B cell (primary cell): ENCODE measurements at regions not wholly inside any gene's neighbourhood (a gene's known extent, or its start where the extent isn't known, plus 50 kb on each side); places are given as distances from the start of the nearest gene placed in this dataset.

Experiments
- ATAC-seq: fragments of 200-7000 bp; cut with Tn5 transposase; one replicate; pipeline ENCODE4 v1.10.0; 2021; ENCODE audit warnings: low read depth, mild to moderate bottlenecking, moderate number of reproducible peaks, moderate library complexity
- CTCF ChIA-PET: fragments of 350-600 bp; sonication (Branson Sonifier 250); formaldehyde crosslinking; loops from one replicate; lab custom pipeline; 2021; ENCODE audit warnings: antibody characterized with exemption, inconsistent platforms; lab: Charles Lee
- POLR2A ChIA-PET: fragments of 350-600 bp; sonication (Branson Sonifier 250); formaldehyde crosslinking; loops from one replicate; lab custom pipeline; 2021; ENCODE audit warnings: antibody characterized with exemption; lab: Charles Lee
- DNase-seq: peaks from one replicate; pipeline ENCODE4 v3.0.0; 2013
- H2AFZ ChIP-seq: 2 replicates; pipeline ENCODE4 v1.6.1; 2012; ENCODE audit warnings: mild to moderate bottlenecking, low read depth, low read length; ENCODE audit not compliant: insufficient read depth, poor library complexity, severe bottlenecking
- H3K27ac ChIP-seq, 2 donors: 1 replicate in 1 of 2; 2 replicates in 1 of 2; pipeline ENCODE4 v1.5.1; 2012 to 2013; ENCODE audit warnings: low read length in 2 of 2, mild to moderate bottlenecking in 2 of 2, moderate library complexity in 1 of 2
- H3K27me3 ChIP-seq, 4 experiments: fragments of 200-600 bp in 1 of 4; sonication (generic) in 1 of 4; replicated peaks in 1 of 4; 1 replicate in 2 of 4; 2 replicates in 2 of 4; pipeline versions ENCODE4 v1.6.1 to v1.7.0; 2013 to 2016; ENCODE audit warnings: low read length in 3 of 4, mild to moderate bottlenecking in 2 of 4, mixed read lengths in 1 of 4, moderate library complexity in 1 of 4; ENCODE audit not compliant: insufficient read depth in 4 of 4, control insufficient read depth in 3 of 4; ENCODE audit errors: control extremely low read depth in 1 of 4
- H3K36me3 ChIP-seq, 2 experiments: replicated peaks in 1 of 2; 1 replicate in 1 of 2; 2 replicates in 1 of 2; pipeline versions ENCODE4 v1.6.1 to v1.7.1; 2013; ENCODE audit warnings: low read length in 1 of 2; ENCODE audit not compliant: insufficient read depth in 2 of 2, control insufficient read depth in 1 of 2; ENCODE audit errors: control extremely low read depth in 1 of 2, extremely low read depth in 1 of 2
- H3K4me1 ChIP-seq, 2 donors: fragments of 200-600 bp in 1 of 2; sonication (generic) in 1 of 2; 1 replicate in 1 of 2; 2 replicates in 1 of 2; pipeline versions ENCODE4 v1.5.1 to v1.6.1; 2013 to 2017; ENCODE audit warnings: low read length in 2 of 2; ENCODE audit not compliant: control insufficient read depth in 2 of 2, insufficient read depth in 2 of 2
- H3K4me2 ChIP-seq: replicated peaks from 2 replicates; pipeline ENCODE3; 2012; ENCODE audit warnings: mild to moderate bottlenecking, low read depth, low read length; ENCODE audit not compliant: poor library complexity, severe bottlenecking
- H3K4me3 ChIP-seq, 5 experiments: fragments of 200-600 bp in 1 of 5; sonication (generic) in 1 of 5; 1 replicate in 3 of 5; 2 replicates in 2 of 5; pipeline versions ENCODE4 v1.5.1 to v1.7.0; 2011 to 2016; ENCODE audit warnings: low read length in 4 of 5, mild to moderate bottlenecking in 4 of 5, low read depth in 2 of 5, control low read depth in 1 of 5, moderate library complexity in 1 of 5; ENCODE audit not compliant: insufficient read depth in 1 of 5; ENCODE audit errors: control extremely low read depth in 1 of 5, extremely low read depth in 1 of 5
- H3K79me2 ChIP-seq: fragments of 200-600 bp; sonication (generic); one replicate; pipeline ENCODE4 v1.6.0; 2016; ENCODE audit warnings: low read length; ENCODE audit not compliant: control insufficient read depth, insufficient read depth
- H3K9ac ChIP-seq: fragments of 200-600 bp; sonication (generic); 2 replicates; pipeline ENCODE4 v1.6.1; 2017; ENCODE audit warnings: mild to moderate bottlenecking, low read length, moderate library complexity
- H3K9me3 ChIP-seq, 3 donors: one replicate each; pipeline versions ENCODE4 v1.6.1 to v1.7.1; 2013; ENCODE audit warnings: low read length in 2 of 3; ENCODE audit not compliant: control insufficient read depth in 2 of 3, insufficient read depth in 1 of 3; ENCODE audit errors: control extremely low read depth in 1 of 3
- H4K20me1 ChIP-seq: 2 replicates; pipeline ENCODE4 v1.6.0; 2012; ENCODE audit warnings: mild to moderate bottlenecking, low read length; ENCODE audit not compliant: insufficient read depth, control insufficient read depth, poor library complexity, severe bottlenecking
- H3K27ac Mint-ChIP-seq: one replicate; pipeline ENCODE4 v1.8.0; 2021; ENCODE audit warnings: mixed read lengths
- H3K27me3 Mint-ChIP-seq: one replicate; pipeline ENCODE4 v1.8.0; 2021; ENCODE audit warnings: mixed read lengths
- H3K4me1 Mint-ChIP-seq: one replicate; pipeline ENCODE4 v1.8.0; 2021; ENCODE audit warnings: mixed read lengths
- H3K4me3 Mint-ChIP-seq: one replicate; pipeline ENCODE4 v1.8.0; 2021; ENCODE audit warnings: mixed read lengths
- H3K9me3 Mint-ChIP-seq: one replicate; pipeline ENCODE4 v1.8.0; 2022; ENCODE audit warnings: mixed read lengths; ENCODE audit not compliant: insufficient read depth
- CTCF ChIP-seq: fragments of 200-600 bp; IDR thresholded peaks from one replicate; pipeline ENCODE4 v1.8.0; 2022; ENCODE audit warnings: antibody characterized with exemption, mild to moderate bottlenecking
- EZH2 ChIP-seq: IDR thresholded peaks from 2 replicates; pipeline ENCODE4 v1.6.1; 2012; ENCODE audit warnings: borderline replicate concordance, low read depth, mild to moderate bottlenecking, moderate library complexity, low read length; ENCODE audit not compliant: insufficient read depth, poor library complexity, severe bottlenecking
- WGBS: methylation state at CpG from one replicate; pipeline ENCODE4 v1.1.5; 2013; ENCODE audit warnings: missing lambda C conversion rate; ENCODE audit not compliant: insufficient coverage; 5-methylcytosine and 5-hydroxymethylcytosine counted together
- intact Hi-C: fragments of 100-400 bp; cut with micrococcal nuclease; formaldehyde crosslinking; loops from one replicate; pipeline ENCODE4 v1.10.0; 2022

GRCh38 chr20:41870869-41871462 lies 252.8 kb upstream of the CHD6 start:
- TF ChIP-seq CTCF (no peak), EZH2 (no peak)
- Histone ChIP-seq H4K20me1 (no peaks in the 10 kb centered on the region), H3K4me3 (no peak overlapping the region), H3K9me3 (peaks cover 0 to 1% (median 0%) of the 10 kb centered on the region in 3 donors), H3K27ac (no peak overlapping the region), H2AFZ (no peak overlapping the region), H3K27me3 (no peaks in the 10 kb centered on the region), H3K36me3 (no peaks in the 10 kb centered on the region), H3K9ac (no peak overlapping the region), H3K79me2 (no peaks in the 10 kb centered on the region), H3K4me1 (no peaks in the 10 kb centered on the region), H3K4me2 (no peak overlapping the region)
- no peak overlapping the region for H3K27ac Mint-ChIP-seq
- CTCF ChIA-PET = no interaction called here
- no peak overlapping the region for H3K4me3 Mint-ChIP-seq
- intact Hi-C loops = no loop called here
- no peak for ATAC-seq
- H3K9me3 Mint-ChIP-seq = no peaks in the 10 kb centered on the region
- DNase-seq = no peak
- H3K4me1 Mint-ChIP-seq = no peaks in the 10 kb centered on the region
- POLR2A ChIA-PET = no interaction called here
- peaks cover 6% of the 10 kb centered on the region for H3K27me3 Mint-ChIP-seq
- 87% methylated on average over 2 of the region's 3 CpGs for WGBS

GRCh38 chr20:41869261-41869660 lies 251.1 kb upstream of the CHD6 start:
- H3K4me3 ChIP-seq = no peak overlapping the region
- no peaks in the 10 kb centered on the region for H3K79me2 ChIP-seq
- Mint-ChIP-seq H3K4me1 (no peaks in the 10 kb centered on the region), H3K4me3 (no peak overlapping the region), H3K9me3 (no peaks in the 10 kb centered on the region), H3K27me3 (peaks cover 6% of the 10 kb centered on the region), H3K27ac (no peak overlapping the region)
- no peak for DNase-seq
- no peaks in the 10 kb centered on the region for H3K4me1 ChIP-seq
- no peak overlapping the region for H3K4me2 ChIP-seq
- no peak for ATAC-seq
- no peaks in the 10 kb centered on the region for H3K27me3 ChIP-seq
- no peak overlapping the region for H3K27ac ChIP-seq
- WGBS = no CpG with 5 or more reads among the region's 2 CpGs
- no peak overlapping the region for H2AFZ ChIP-seq
- TF ChIP-seq EZH2 (no peak), CTCF (no peak)
- H3K9ac ChIP-seq = no peak overlapping the region
- H3K36me3 ChIP-seq = no peaks in the 10 kb centered on the region
- CTCF ChIA-PET = no interaction called here
- POLR2A ChIA-PET = no interaction called here
- peaks cover 0 to 1% (median 0%) of the 10 kb centered on the region in 3 donors for H3K9me3 ChIP-seq
- intact Hi-C loops = no loop called here
- H4K20me1 ChIP-seq = no peaks in the 10 kb centered on the region
